HG03103 (cell line): ENCODE measurements at regions not wholly inside any gene's neighbourhood (a gene's known extent, or its start where the extent isn't known, plus 50 kb on each side); places are given as distances from the start of the nearest gene placed in this dataset.

Source experiments
- ATAC-seq: cut with Tn5 transposase; IDR thresholded peaks from one replicate; pipeline ENCODE4 v1.9.1; 2021; ENCODE audit warnings: low read depth; ENCODE audit not compliant: unreplicated experiment

DNA sequence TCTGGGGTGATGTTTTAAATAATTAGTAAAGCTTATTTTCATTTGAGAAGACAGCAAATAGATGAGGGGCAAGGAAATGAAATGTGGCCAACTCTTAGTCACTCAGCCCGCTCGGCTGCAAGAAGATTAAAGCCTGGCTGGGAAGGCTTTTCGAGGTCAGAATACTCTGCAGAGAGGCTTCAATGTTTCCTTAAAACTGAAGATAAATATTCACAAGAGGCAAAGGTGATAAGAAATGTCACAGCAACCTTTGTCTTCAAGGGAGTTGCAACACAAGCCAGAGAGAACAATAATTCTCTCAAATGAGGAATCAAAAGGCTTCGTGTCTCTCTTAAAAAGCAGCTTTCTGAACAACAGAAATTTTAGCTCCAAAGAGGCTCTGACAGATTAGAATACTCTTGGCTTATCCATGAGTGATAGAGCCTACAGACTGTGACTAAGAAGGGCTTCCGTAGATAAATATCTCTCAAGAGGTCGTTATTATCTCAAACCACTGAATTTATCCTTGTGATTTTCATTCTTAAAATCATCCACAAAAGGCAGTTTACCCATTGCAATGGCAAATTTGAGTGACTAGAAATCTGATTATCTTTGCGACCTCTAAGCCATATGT, 92.5 kb downstream of the KLF6 start:
- no peak for ATAC-seq

DNA sequence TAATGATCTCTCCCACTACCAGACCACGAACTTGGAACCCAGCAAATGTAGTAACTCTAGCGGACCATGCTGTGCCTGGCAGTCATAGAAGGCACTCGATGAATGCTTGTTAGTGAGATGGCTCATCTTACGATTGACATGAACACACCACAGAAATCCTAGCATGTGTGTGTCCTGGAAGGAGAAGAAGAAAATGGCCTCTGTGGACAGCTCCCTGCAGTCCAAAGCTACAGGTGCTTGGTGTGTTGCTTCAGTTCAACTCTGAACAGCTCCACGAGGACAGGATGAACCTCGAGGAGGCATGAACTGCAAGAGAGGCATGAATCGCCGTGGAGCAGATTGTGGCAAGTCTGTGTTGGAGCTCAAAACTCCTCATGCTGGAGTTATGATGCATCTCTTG, 93.5 kb downstream of the KLF6 start:
- ATAC-seq = no peak

DNA sequence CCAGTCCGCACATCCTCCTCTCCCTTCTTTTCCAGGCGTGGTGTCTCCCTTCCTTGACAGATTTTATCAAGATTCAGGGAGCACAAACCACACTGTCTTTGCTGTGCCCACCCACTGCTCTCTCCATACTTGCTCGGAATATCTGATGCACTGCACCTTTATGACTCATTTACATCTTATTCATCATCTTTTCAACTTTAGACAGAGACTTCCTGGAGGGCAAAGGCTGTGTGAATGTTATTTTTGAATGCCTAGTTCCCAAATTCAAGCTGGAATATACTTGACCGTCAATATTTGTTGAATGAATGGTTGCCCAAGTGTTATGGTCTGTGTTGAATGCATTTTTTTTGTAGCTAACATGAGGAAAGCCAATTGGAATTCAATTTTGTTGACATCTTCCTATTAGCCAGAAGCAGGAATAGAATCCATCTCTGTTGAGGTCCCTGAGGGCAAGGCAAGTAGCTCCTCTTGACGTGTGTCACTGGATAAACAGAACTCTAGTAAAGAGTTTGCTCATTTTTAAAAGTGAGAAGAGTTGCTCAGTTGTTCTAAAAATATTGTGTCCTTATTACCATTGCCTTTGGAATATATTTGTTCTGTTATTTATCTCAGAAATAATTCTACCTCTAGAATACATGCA, 95.0 kb downstream of the KLF6 start:
- no peak for ATAC-seq

DNA sequence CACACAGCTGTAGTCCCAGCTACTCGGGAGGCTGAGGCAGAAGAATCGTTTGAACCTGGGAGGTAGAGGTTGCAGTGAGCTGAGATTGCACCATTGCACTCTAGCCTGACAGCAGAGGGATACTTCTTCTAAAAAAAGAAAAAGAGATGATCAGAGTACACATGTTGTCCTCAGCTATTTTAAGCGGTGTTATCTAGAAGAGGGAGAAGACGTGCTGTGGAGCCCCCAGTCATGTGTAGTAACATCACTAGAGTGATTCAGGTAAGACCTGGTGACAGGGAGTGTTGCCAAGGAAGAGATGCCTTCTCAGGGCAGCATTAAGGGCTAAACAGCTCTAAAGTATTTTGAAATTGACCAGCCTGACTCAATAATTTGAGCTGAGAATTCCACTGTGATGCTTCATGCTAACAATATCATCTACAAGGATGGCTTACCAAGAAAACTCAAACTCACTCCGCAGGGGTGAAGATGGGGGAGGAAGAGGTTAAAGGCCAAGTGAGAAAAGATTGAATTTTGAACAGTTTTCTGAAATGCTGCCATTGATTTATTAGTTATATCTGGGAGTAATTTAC, 97.4 kb downstream of the KLF6 start:
- no peak for ATAC-seq

DNA sequence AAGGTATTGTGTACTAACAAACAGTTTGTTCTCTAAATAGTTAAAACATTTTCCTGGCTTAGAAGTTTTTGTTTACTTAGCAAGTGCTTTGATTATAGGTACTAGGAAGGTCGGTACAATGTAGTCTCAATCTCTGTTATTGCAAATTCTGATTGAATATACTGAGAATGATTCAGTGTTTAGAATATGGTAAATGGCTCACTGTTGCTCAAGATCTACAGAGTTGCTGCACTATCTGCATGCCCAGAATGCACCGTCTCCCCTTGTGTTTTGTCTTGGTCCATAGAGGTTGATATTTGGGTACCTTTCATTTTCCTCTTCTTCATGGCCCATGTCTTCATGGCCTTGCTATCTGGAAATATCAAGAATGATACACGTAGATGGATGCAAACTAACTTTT, 99.6 kb downstream of the KLF6 start:
- ATAC-seq = no peak

DNA sequence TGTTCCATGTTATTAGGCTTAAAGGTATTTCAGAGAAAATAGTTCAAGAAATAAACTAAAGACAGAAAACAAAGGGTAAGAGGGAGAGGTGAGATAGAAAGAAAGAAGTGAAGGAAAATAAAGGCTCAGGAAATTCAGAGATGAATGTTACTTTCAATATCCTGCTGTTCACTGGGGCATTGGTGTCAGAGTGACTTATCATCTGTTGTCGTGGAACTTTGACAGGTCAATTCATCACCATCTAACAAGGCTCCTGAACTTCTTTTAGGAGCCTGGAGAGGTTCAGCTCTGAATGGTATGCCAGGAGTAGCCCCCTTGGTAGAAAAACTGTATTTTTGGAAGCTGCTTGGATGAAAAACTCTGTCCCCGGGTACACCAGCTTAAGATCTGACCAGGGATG, 100.1 kb downstream of the KLF6 start:
- ATAC-seq = no peak

DNA sequence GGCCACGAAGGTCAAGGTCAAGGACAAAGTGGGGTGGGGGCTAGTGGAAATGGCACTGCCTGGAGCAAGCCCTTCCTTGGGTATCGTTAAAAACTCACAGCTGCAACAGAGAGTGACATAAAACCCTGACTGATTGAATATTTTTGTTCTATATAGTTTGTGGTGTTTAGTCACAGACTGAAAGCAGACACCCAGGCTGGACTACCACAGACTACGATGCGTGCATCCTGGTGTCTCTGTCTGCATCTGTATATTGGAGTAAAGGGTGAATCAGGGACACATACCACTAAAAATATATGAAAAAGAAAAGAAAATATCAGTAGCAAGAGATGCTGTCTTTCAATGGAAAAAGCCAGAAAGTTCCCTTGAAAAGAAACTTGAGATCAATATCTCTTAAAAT, 101.4 kb downstream of the KLF6 start:
- ATAC-seq = no peak

DNA sequence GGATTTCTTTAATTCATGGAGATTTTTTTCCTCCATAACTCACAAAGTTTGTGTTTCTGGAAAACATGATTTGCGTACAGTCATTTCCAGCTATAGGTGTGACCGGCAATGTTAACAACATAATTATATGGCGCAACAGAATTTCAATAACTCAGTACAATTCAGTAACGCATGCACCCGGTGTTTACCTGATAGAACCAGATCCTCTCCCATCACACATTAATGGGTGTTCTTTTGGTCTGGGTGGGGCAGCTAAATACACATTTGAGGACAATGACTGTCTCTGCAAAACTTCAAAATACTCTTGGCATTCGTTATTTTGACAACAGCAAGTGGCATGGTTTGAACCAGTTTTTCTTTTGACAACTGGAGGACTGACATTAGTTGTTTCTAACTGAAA, 102.3 kb downstream of the KLF6 start:
- no peak for ATAC-seq

DNA sequence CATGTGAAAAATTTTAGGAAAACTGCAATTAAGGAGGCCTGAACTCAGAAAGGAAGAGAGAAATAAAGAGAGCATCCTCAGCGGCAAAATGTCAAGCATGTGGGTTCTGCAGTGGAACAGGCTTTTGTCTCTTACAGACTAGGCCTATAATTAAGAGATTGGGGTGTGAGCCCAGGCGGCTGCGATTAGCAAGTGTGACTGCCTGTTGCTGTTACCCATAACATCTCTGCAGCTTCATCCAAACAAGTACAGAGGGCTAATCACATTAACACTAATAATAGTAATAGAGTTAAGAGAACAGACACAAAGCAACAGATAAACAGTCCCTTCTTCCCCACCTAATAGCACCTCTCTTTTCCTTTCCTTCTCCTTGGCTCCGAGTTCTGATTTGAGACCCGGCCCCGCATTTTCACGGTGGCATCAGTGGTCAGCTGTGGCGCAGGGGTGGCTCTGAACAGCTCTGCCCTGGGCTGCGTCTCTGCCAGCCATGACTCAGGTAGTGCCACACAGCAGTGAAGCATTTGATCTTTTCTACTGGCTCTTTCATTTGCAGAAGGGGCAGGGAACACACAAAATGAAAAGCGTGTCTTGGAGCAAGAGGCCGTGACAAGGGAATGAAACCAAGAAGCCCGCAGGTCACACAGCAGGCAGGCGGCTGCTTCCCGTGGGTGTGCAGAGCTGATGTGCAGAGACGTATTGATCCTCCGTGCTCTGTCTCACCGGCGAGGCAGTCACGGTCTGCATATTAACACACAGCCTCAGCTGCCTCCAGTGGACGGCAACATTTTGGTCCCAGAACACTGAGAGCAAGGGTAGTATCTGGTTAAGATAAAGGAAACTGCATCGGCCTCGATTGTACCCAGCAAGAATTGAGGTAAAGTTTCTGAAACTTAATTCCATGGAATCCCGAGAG, 103.1 kb downstream of the KLF6 start:
- no peak for ATAC-seq

DNA sequence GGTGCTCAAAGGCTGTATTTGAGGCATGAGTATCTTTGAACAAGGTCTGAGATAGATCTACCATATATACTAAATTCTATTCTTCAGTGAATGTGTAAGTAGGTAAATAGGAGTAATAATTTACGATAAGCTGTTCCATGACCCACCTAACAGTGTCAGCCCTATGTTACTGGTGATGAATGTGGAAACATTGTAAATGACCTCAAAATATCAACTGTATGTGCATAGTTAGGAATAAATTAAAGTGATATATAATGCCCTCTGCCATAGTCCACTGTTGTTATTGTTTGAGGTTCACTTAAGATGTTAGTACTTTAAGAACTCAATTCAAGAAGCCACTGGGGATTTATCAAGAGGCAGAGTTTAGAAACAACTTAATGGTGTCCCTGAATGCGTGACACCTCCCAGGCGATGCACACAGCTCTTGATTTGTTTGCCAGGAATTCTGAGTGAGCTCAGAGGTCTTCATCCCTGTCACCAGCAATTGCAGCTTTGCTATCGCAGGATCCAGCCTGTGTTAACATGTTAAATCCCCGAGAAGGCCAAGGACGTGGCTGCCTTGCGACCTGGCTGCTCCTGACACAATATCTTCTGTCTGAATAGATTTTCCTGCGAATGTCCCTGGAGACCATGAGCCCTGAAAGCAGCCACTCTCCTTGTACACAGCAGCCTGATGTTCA, 104.9 kb downstream of the KLF6 start:
- ATAC-seq = no peak

DNA sequence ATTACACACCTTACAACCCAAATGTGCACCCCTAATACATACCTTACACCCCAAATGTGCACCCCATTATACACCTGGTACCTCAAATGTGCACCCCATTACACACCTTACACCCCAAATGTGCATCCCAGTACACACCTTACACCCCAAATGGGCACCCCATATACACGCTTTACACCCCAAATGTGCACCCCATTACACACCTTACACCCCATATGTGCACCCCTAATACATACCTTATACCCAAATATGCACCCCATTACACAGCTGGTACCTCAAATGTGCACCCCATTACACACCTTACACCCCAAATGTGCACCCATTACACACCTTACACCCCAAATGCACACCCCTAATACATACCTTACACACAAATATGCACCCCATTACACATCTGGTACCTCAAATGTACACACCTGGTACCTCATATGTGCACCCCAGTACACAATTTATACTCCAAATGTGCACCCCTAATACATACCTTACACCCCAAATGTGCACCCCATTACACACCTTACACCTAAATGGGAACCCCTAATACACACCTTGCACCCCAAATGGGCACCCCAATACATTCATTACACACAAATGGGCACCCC, 106.3 kb downstream of the KLF6 start:
- no peak for ATAC-seq

DNA sequence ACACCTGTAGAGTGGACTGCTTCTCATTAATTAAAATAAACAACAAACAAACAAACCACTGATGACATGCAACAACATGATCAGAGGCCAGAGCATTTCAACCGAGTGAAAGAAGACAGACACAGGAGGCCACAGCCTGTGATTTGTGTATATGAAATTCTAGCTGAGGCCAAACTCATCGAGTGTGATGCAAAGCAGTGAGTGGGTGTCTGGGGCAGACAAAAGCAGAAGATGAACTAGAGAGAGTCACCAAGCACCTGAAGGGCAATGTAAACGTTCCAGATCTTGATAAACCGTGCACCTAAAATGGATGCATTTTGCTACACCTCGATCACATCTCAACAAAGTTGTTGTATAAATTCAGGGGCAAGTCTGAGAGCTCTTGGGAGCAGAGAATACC, 108.4 kb downstream of the KLF6 start:
- ATAC-seq = no peak

DNA sequence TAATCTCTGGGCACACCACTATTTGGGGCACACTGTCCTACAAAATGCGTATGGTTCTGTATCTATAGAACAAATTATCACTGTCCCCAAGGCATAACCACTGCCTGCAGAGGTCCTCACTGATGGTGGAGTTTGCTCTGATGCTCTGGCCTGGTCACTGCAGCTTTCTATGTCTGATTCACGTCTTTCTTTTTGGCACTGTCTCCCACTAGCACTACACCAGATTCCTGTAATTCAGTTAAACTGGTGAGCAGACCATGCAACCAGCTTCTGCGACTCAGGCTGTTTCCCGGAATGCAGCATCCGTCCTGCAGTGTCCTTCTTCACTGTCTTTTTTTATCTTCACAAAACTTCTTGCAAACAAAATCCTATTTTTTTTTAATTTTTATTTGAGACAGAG, 112.8 kb downstream of the KLF6 start:
- no peak for ATAC-seq

DNA sequence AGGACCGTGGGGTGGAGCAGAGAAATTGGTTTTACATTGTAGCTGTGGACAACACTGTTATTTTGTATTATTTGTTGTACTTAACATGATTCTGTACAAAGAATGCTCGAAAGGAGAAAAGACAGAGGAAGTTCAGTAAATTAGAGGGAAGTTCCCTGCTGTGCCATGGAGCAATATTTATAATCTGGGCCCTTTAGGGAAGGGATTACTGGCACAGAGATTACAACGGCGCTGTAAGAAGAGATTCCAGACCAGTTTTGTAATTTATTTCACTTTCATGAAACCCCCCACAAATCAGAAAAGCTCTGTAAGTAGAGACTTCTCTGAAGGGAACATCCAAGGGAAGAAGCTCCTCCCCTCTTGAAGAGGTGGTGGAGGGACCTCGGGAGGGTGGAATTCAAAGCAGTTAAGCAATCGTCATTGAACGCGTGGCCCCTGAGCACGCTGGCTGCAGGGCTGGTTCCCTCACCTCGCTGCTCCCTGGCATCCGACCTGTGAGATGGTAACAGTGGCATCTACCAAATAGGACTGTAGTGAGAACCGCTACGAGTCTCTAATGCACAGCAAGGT, 113.5 kb downstream of the KLF6 start:
- no peak for ATAC-seq

DNA sequence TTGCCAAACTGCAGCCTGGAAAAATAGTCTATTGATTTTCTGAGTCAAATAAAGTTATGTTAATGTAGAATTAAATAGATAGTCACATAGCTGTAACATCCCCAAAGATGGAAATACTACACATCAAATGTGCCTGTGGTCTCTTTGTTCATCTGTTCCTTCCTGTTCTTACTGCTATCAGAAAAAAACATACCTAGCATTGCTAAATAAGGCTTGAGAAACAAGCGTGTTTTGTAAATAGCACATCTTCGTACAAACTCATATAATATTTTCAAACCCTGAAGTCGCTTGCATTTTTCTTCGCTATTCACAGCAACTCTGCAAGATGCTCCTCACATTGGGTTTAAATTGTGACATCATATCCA, 116.1 kb downstream of the KLF6 start:
- ATAC-seq = no peak

DNA sequence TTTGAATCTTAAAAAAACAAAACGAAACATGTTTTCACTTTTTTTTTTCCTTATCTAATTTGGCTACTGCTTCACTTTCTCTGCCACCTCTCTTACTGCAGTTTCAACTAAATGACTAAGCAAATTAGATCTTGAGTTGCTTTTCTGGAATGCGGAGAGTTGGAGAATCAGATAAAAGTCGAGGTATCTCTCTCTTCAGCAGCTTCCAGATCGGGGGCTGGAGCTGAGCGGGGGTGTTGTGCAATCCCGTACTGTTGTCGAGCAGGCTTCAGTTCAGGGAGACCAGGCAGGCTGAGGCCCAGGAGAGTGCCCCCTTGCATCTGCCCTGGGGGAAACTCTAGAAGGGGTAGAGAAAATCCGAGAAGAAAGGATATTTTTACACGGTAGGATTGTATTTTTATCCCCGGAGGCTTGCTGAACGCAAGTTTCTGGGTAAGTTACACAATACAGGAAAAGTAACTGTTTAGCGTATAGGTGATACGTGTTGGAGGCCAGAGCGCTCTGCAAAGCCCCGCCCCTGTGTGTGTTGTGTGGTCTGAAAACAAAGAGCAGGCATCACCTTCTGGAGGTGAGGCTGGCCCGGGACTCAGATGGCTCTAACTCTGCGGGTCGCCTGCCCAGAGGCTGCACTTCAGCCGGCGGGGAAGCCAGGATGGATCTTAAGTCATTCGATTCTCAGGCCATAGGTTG, 116.6 kb downstream of the KLF6 start:
- ATAC-seq = no peak

DNA sequence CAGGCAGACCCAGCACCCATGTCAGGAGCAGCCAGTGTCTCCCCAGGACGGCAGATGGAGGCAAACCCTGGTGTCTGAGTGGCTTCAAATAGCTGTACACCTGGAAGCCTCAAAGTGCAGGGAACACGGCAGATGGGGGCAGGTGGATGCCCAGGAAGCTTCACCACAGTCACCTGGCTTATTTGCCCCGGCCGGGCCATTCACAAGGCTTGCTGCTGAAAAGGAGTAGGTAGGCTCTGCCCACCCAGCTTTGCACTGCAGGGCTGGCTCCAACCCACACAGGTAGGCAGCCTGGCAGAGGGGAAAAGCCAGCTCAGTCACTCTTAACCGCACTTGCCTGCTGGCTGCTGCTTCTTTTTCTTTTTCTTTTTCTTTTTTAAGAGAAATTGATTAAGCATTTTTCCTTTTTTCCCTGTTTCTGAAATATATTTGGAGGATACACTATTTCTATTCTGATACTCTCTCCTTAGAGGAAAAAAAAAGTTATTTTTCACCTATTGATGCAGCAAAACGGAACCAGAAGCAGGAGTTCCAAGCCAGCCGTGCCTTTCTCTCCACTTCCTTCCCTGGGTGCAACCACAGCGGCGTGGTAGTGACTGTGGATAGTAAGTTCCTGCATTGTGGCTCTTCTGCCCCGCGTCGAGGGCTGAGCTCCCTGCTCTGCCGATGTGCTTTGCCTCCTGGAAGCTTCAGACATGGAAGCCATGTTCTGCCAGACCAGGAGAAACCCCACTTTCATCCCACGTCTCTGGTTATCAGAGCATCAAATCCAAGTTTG, 118.3 kb downstream of the KLF6 start:
- no peak for ATAC-seq

DNA sequence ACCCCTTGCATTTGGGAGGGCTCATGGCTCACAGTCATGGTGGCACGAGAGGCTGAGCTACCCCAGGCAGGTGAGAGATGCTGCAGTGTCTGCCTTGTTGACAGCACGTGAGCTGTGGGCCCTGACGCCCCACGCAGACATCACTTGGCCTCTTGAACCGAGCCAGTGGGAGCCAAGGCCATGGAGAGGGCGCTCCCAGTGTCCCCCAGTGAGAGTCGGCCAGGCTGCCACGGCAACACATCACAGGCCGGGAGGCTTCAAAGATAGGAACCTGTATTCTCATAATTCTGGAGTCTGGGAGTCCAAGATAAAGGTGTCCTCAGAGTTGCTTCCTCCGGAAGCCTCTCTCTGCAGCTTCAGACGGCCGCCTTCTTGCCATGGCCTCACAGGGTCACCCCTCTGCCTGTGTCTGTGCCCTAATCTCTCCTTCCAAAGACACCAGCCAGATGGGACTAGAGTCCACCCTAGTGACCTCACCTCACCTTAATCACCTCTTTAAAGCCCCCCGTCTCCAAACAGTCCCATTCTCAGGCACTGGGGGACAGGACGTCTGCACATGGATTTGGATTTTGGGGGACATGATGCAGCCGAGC, 119.6 kb downstream of the KLF6 start:
- ATAC-seq = no peak

DNA sequence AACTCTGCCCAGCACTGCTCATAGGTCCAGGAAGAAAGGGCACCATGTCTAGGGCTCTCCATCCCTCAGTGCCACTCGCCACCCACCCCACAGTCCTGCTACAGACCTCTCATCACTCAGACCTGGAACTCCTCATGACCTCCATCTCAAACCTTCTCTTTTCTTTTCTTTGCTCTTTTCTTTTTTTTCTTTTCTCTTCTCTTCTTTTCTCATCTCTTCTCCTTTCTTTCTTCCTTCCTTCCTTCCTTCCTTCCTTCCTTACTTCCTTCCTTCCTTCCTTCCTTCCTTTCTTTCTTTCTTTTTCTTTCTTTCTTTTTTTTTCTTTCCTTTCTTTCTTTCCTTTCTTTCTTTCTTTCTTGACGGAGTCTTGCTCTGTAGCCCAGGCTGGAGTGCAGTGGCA, 122.2 kb downstream of the KLF6 start:
- ATAC-seq = no peak
